ENCODE measurements at regions not wholly inside any gene's neighbourhood (a gene's known extent, or its start where the extent isn't known, plus 50 kb on each side); places are given as distances from the start of the nearest gene placed in this dataset.
"Not testable (repeated sequence)": the region's sequence is repeated elsewhere in the genome, so short reads cannot be mapped to it uniquely, and the experiment has no call there.

DNA sequence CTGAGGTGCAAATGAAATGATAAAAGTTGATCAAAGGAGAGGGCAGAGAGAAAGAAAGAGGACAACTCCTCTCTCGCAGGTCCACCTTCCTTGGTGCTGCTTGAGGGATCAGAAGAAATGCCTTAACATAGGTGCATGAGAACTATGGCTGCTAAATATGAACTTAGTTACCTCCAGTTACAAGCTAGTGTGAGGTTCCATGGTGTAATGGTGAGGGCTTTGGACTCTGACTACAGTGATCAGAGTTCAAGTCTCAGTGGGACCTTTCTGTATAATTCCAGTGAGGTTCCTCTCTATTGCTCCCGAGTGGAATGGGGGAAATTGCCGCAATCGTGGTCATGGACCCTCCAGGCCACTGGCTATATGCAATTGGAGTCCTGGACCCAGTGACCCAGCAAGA, 387.3 kb downstream of the FAM72C start:
- DNase-seq = no peak

DNA sequence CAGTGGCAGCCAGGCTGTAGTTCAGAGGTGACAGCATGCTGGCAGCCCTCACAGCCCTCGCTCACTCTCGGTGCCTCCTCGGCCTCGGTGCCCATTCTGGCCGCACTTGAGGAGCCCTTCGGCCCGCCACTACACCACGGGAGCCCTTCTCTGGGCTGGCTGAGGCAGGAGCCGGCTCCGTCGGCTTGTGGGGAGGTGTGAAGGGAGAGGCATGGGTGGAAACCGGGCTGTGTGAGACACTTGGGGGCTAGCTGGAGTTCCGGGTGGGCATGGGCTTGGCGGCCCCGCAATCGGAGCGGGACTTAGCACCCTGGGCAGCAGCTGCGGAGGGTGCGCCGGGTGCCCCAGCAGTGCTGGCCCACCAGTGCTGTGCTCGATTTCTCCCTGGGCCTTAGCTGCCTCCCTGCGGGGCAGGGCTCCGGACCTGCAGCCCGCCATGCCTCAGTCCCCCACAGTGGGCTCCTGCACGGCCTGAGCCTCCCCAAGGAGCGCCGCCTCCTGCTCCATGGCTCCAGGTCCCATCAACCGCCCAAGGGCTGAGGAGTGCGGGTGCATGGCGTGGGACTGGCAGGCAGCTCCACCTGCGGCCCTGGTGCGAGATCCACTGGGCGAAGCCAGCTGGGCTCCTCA, 396.8 kb downstream of the FAM72C start:
- DNase-seq = no peak

DNA sequence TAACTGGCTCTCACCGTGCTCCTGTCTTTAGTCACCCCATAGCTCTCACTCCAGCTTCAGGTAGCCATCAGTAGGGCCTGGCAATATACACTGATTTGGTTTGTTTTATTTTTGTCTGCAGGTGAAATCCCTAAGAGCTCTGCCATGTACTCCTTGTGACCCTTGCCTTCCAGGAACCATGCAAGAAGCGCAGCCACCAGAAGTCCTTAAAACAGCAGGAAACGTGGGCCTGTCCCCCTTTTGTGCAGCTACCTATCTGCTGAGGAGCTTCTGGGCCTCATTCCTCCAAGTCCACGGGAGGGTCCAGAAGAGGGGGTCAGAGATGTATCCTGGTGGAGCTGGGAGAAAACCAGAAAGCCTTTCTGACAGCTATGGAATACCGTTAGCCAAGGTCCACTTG, 399.1 kb downstream of the FAM72C start:
- DNase-seq = not testable (repeated sequence)

DNA sequence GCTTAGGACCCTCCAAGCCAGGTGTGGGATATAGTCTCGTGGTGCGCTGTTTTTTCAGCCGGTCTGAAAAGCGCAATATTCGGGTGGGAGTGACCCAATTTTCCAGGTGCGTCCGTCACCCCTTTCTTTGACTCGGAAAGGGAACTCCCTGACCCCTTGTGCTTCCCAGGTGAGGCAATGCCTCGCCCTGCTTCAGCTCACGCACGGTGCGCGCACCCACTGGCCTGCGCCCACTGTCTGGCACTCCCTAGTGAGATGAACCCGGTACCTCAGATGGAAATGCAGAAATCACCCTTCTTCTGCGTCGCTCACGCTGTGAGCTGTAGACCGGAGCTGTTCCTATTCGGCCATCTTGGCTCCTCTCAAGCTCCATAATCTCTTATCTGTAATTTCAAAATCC, 408.0 kb downstream of the FAM72C start:
- not testable (repeated sequence) for DNase-seq

DNA sequence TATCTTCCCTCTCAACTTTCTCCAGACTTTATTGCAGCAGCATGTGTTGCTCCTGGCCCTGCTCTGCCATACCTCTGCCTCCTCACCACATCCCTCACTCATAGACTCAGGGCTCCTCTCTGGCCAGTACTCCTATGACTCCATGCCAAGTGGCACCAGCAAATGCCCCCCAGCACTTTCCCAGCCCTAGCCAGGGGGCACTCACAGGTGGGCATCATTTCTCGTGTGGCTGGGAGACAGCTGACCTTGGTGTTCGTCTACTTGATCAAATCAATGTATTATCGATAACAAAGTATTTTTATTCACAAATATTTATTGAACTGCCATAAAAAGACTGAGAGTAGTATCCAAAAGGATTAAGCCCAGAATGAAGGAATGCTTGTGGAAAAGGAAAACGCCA, 418.2 kb downstream of the FAM72C start:
- no peak for DNase-seq

DNA sequence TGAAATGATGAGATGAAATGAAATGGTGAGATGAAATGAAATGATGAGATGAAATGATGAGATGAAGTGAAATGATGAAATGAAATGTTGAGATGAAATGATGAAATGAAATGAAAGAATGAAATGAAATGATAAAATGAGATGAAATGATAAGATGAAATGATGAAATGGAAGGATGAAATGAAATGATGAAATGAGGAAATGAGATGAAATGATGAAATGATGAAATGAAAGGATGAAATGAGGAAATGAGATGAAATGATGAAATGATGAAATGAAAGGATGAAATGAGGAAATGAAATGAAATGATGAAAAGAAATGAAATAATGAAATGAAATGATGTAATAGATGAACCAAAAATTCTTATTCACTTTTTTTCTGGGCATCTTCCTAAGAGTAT, 467.1 kb downstream of the FAM72C start:
- DNase-seq = not testable (repeated sequence)

DNA sequence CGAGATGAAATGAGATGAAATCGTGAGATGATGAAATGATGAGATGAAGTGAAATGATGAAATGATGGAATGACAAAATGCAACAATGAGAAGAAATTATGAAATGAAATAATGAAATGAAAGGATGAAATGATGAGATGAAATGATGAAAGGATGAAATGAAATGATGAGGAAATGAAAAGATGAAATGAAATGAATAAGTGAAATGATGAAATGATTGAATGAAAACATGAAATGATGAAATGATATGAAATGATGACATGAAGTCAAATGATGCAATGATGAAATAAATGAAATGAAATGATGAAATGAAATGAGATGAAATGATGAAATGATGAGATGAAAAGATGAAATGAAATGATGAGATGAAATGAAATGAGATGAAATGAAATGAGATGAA, 467.7 kb downstream of the FAM72C start:
- DNase-seq = not testable (repeated sequence)

DNA sequence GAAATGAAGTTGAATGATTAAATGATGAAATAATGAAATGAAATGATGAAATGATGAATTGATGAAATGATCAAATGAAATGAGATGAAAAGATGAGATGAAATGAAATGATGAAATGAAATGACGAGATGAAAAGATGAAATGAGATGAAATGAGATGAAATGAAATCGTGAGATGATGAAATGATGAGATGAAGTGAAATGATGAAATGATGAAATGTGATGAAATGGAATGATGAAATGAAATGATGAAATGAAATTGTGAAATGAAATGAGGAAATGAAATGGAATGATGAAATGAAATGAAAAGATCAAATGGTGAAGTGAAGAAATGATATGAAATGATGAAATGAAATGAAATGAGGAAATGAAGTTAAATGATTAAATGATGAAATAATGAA, 468.7 kb downstream of the FAM72C start:
- not testable (repeated sequence) for DNase-seq

DNA sequence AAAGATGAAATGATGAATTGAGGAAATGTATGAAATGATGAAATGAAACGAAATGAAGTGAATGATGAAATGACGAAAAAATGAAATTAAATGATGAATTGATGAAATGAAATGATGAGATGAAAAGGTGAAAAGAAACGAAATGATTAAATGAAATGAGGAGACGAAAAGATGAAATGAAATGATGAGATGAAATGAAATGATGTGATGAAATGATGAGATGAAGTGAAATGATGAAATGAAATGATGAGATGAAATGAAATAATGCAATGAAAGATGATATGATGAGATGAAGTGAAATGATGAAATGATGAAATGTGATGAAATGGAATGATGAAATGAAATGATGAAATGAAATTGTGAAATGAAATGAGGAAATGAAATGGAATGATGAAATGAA, 469.7 kb downstream of the FAM72C start:
- not testable (repeated sequence) for DNase-seq

DNA sequence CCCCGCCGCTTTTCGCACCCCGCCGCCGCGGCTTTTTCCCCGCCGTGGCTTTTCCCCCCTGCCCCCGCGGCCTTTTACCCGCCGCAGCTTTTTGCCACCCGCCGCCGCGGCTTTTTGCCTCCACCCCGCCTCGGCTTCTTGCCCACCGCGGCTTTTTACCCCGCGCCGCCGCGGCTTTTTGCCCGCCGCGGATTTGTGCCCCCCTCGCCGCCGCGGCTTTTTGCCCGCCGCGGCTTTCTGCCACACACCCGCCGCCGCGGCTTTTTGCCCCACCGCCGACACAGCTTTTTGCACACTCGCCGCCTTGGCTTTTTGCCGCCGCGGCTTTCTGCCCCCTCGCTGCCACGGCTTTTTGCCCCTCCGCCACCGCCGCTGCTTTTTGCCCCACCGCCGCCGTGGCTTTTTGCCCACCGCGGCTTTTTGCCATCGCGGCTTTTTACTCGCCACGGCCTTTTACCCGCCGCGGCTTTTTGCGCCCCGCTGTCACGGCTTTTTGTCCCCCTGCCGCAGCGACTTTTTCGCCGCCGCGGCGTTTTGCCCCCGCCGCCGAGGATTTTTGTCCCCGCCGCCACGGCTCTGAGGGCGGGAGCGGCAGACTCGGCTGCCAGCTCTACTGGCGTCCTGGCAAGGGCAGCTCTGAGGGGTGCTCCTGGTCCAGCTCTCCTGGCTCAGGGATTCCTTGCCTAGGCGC, 473.6 kb downstream of the FAM72C start:
- not testable (repeated sequence) for DNase-seq

DNA sequence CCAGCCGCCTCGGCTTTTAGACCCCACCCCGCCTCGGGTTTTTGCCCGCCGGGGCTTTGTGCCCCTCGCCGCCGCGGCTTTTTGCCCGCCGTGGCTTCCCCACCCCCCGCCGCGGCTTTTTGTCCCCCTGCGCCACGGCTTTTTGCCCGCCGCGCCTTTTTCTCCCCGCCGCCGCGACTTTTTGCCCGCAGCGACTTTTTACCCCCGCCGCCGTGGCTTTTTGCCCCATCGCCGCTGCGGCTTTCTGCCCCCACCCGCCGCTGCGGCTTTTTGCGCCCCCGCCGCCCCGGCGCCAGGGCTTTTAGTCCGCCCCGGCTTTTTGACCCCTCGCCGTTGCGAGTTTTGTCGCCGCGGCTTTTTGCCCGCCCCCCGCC, 474.4 kb downstream of the FAM72C start:
- DNase-seq = no peak

DNA sequence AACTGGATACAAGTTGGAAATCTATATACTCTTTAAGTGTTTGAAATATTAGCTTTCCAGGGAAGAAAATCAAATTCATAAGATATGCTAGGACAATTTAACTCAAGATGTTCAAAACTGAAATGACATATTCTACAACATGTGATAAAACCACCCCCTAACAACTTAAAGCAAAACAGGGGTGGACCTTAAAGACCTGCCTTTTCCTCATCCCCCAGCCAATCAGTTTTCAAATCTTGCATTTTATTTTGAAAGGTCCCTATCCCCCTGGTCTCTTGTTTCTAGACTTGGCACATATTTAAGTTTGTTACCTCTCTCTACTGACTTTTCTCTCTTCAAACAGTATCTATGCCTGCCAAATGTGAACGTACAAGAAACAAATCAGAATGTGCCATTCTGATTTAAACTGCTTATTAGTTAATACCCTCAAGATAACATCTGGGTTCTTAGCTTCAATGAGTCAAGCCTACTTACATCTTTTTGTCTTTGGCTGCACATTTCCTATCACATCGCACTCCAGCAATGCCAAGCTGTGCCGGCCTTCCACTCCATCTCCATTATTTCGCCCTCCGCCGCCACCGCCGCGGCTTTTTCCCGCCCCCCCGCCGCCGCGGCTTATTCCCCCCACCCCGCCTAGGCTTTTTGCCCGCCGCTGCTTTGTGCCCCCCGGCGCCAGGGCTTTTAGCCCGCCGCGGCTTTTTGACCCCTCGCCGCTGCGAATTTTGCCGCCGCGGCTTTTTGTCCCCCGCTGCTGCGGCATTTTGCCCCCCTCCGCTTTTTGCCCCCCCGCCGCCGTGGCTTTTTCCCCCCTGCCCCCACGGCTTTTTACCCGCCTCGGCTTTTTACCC, 475.0 kb downstream of the FAM72C start:
- DNase-seq = not testable (repeated sequence)
